OCI-LY7 (cell line): ENCODE measurements at regions not wholly inside any gene's neighbourhood (a gene's known extent, or its start where the extent isn't known, plus 50 kb on each side); places are given as distances from the start of the nearest gene placed in this dataset.

Experiments used
- BruUV-seq: library from RNA; stranded (reverse); fragments of 400-500 nt; replicated peaks from 2 replicates; lab custom pipeline; 2021; lab: Mats Ljungman, UMichigan
- CTCF ChIA-PET: fragments of 300-600 bp; sonication (Branson Sonifier 250); formaldehyde crosslinking; loops from one replicate; lab custom pipeline; 2022; ENCODE audit warnings: antibody characterized with exemption; ENCODE audit not compliant: unreplicated experiment; lab: Charles Lee
- POLR2A ChIA-PET: fragments of 300-600 bp; sonication (Branson Sonifier 250); formaldehyde crosslinking; loops from one replicate; lab custom pipeline; 2022; ENCODE audit warnings: antibody characterized with exemption; lab: Charles Lee
- DNase-seq: peaks from one replicate; pipeline ENCODE4 v3.0.0-alpha.2; 2015; ENCODE audit warnings: low spot score
- H2AFZ ChIP-seq: fragments of 200-600 bp; sonication (generic), shearing (Covaris generic); 2 replicates; pipeline ENCODE4 v1.6.1; 2014; ENCODE audit warnings: mild to moderate bottlenecking, antibody characterized with exemption, low read length, moderate library complexity
- H3K27ac ChIP-seq: fragments of 200-600 bp; sonication (generic); 2 replicates; pipeline ENCODE4 v1.5.1; 2014; ENCODE audit warnings: mixed run types, low read depth, mild to moderate bottlenecking, moderate library complexity, low read length, inconsistent platforms; ENCODE audit not compliant: poor library complexity, severe bottlenecking
- H3K36me3 ChIP-seq: fragments of 200-600 bp; sonication (generic); 2 replicates; pipeline ENCODE4 v1.6.1; 2014; ENCODE audit warnings: mild to moderate bottlenecking, antibody characterized with exemption, low read length, moderate library complexity, mixed read lengths; ENCODE audit not compliant: insufficient read depth
- H3K4me1 ChIP-seq: fragments of 200-600 bp; sonication (generic); 2 replicates; pipeline ENCODE4 v1.5.1; 2014; ENCODE audit warnings: mild to moderate bottlenecking, low read length; ENCODE audit not compliant: insufficient read depth, poor library complexity, severe bottlenecking
- H3K4me2 ChIP-seq: fragments of 200-600 bp; sonication (generic); 2 replicates; pipeline ENCODE4 v1.6.1; 2014; ENCODE audit warnings: mild to moderate bottlenecking, low read length
- H3K4me3 ChIP-seq: fragments of 200-600 bp; sonication (generic); 2 replicates; pipeline ENCODE4 v1.5.1; 2014; ENCODE audit warnings: mild to moderate bottlenecking, low read depth, low read length; ENCODE audit not compliant: poor library complexity, severe bottlenecking
- H3K79me2 ChIP-seq: fragments of 200-600 bp; sonication (generic); 2 replicates; pipeline ENCODE4 v1.6.1; 2016; ENCODE audit warnings: low read depth, mild to moderate bottlenecking, low read length, moderate library complexity, mixed read lengths; ENCODE audit not compliant: insufficient read depth
- H3K9me2 ChIP-seq: fragments of 200-600 bp; sonication (generic); 2 replicates; pipeline ENCODE4 v1.6.1; 2016; ENCODE audit warnings: mild to moderate bottlenecking, low read length, mixed read lengths; ENCODE audit not compliant: insufficient read depth
- H3K9me3 ChIP-seq: fragments of 200-600 bp; sonication (generic); 2 replicates; pipeline ENCODE4 v1.6.1; 2014; ENCODE audit warnings: mild to moderate bottlenecking, mixed run types, low read length, mixed read lengths
- H4K20me1 ChIP-seq: fragments of 200-600 bp; sonication (generic); 2 replicates; pipeline ENCODE4 v1.6.1; 2014; ENCODE audit warnings: mild to moderate bottlenecking, antibody characterized with exemption, low read length, moderate library complexity, mixed read lengths; ENCODE audit not compliant: insufficient read depth
- CTCF ChIP-seq: fragments of 200-600 bp; sonication (generic); conservative IDR thresholded peaks from 2 replicates; pipeline ENCODE4 v1.5.1; 2014; ENCODE audit warnings: mild to moderate bottlenecking, antibody characterized with exemption, low read length, moderate library complexity, mixed read lengths
- EZH2phosphoT487 ChIP-seq: fragments of 200-600 bp; sonication (generic); IDR thresholded peaks from 2 replicates; pipeline ENCODE4 v1.6.1; 2018; ENCODE audit warnings: low read depth, borderline replicate concordance, mild to moderate bottlenecking, mixed run types, antibody characterized with exemption, low read length, moderate library complexity, mixed read lengths
- intact Hi-C: fragments of 100-400 bp; cut with micrococcal nuclease; formaldehyde crosslinking; loops from one replicate; pipeline ENCODE4 v1.10.0; 2022; ENCODE audit not compliant: unreplicated experiment

GRCh38 chr9:134495881-134496412 lies 145.7 kb upstream of the COL5A1 start:
- H3K9me3 ChIP-seq, result no peaks in the 10 kb centered on the region
- intact Hi-C loops, result no loop called here
- no TSS peak for BruUV-seq
- no peaks in the 10 kb centered on the region for H3K79me2 ChIP-seq
- TF ChIP-seq CTCF, result no peak
- TF ChIP-seq EZH2phosphoT487, result no peak
- ChIA-PET POLR2A (no interaction called here), CTCF (no interaction called here)
- H3K27ac ChIP-seq, result no peak overlapping the region
- no peaks in the 10 kb centered on the region for H3K4me1 ChIP-seq
- no peaks in the 10 kb centered on the region for H4K20me1 ChIP-seq
- H3K4me2 ChIP-seq, result no peak overlapping the region
- no peaks in the 10 kb centered on the region for H3K36me3 ChIP-seq
- no peak overlapping the region for H2AFZ ChIP-seq
- no peak for DNase-seq
- no peak overlapping the region for H3K4me3 ChIP-seq
- no peaks in the 10 kb centered on the region for H3K9me2 ChIP-seq

- no TSS peak for BruUV-seq
- POLR2A ChIA-PET, result no interaction called here
Measured at GRCh38 chr9:134496413-134497282, 145.0 kb upstream of the COL5A1 start.

More at GRCh38 chr9:134496413-134497282, 145.0 kb upstream of the COL5A1 start:
- H3K4me3 ChIP-seq, result no peak overlapping the region
- H3K79me2 ChIP-seq, result no peaks in the 10 kb centered on the region
- no peak for DNase-seq
- no peaks in the 10 kb centered on the region for H3K9me3 ChIP-seq
- CTCF ChIA-PET, result no interaction called here
- TF ChIP-seq EZH2phosphoT487, result no peak
- no peak for TF ChIP-seq CTCF
- H3K9me2 ChIP-seq, result no peaks in the 10 kb centered on the region
- no peaks in the 10 kb centered on the region for H3K4me1 ChIP-seq
- H4K20me1 ChIP-seq, result no peaks in the 10 kb centered on the region
- no peaks in the 10 kb centered on the region for H3K36me3 ChIP-seq
- H3K27ac ChIP-seq, result no peak overlapping the region
- no peak overlapping the region for H2AFZ ChIP-seq
- intact Hi-C loops, result no loop called here
- no peak overlapping the region for H3K4me2 ChIP-seq
